HL-60 (cell line): ENCODE measurements at regions not wholly inside any gene's neighbourhood (a gene's known extent, or its start where the extent isn't known, plus 50 kb on each side); places are given as distances from the start of the nearest gene placed in this dataset.

Source experiments
- DNase-seq, 2 experiments: peaks; one replicate each; pipeline ENCODE4 v3.0.0-alpha.2; 2010 to 2020; ENCODE audit warnings: low read depth in 1 of 2, low spot score in 1 of 2
- H3K27ac ChIP-seq: fragments of 250-450 bp; sonication (Bioruptor Pico); replicated peaks from 2 replicates; pipeline ENCODE4 v1.5.1; 2020; ENCODE audit warnings: mild to moderate bottlenecking, moderate library complexity
- H3K27me3 ChIP-seq: fragments of 250-450 bp; sonication (Bioruptor Pico); 2 replicates; pipeline ENCODE4 v1.5.1; 2021; ENCODE audit warnings: mild to moderate bottlenecking, moderate library complexity; ENCODE audit not compliant: insufficient read depth, poor library complexity, severe bottlenecking
- H3K4me3 ChIP-seq: replicated peaks from 2 replicates; pipeline ENCODE4 v1.5.1; 2011; ENCODE audit warnings: mild to moderate bottlenecking, control low read depth, low read length; ENCODE audit not compliant: insufficient read depth
- GABPA ChIP-seq: IDR thresholded peaks from 2 replicates; pipeline ENCODE4 v1.6.1; 2012; ENCODE audit warnings: low read depth
- POLR2AphosphoS5 ChIP-seq: IDR thresholded peaks from 2 replicates; pipeline ENCODE4 v1.6.1; 2012; ENCODE audit warnings: low read depth
- SPI1 ChIP-seq: IDR thresholded peaks from 2 replicates; pipeline ENCODE4 v1.6.1; 2012; ENCODE audit warnings: low read depth, mild to moderate bottlenecking, borderline replicate concordance
- TF ChIP-seq, protein P1 (sequence below): IDR thresholded peaks from one replicate; pipeline ENCODE4 v1.5.1; 2011; ENCODE audit warnings: low read length, control low read depth, inconsistent platforms; ENCODE audit not compliant: insufficient read depth
- TF ChIP-seq, protein P2 (sequence below): IDR thresholded peaks from 2 replicates; pipeline ENCODE4 v1.6.1; 2012; ENCODE audit warnings: low read depth; ENCODE audit not compliant: insufficient replicate concordance

DNA sequence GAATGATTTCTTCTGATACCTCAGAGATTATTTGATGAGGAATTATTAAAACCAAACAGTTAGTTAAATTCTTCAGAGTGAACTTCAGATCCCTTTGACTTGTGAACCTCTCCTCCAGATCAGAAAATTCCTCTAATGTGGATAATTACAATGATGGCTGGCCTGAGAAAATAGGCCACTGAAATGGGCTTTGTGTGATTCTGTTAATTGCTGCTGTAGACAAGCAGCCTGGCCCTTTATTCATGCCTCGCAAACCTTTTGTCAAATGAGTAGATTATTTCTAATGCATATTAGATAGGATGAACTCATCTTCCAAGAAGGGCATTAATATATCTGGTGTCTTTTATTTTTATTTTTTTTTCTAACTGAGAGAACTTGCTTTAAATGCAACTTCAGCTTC is 855.2 kb downstream of the TLE4 start:
- no peak for DNase-seq
- H3K27ac ChIP-seq: no peak overlapping the region
- no peak overlapping the region for H3K4me3 ChIP-seq
- H3K27me3 ChIP-seq: no peaks in the 10 kb centered on the region
- TF ChIP-seq SPI1 (no peak), GABPA (no peak), POLR2AphosphoS5 (no peak)
- TF ChIP-seq, protein P1, sequence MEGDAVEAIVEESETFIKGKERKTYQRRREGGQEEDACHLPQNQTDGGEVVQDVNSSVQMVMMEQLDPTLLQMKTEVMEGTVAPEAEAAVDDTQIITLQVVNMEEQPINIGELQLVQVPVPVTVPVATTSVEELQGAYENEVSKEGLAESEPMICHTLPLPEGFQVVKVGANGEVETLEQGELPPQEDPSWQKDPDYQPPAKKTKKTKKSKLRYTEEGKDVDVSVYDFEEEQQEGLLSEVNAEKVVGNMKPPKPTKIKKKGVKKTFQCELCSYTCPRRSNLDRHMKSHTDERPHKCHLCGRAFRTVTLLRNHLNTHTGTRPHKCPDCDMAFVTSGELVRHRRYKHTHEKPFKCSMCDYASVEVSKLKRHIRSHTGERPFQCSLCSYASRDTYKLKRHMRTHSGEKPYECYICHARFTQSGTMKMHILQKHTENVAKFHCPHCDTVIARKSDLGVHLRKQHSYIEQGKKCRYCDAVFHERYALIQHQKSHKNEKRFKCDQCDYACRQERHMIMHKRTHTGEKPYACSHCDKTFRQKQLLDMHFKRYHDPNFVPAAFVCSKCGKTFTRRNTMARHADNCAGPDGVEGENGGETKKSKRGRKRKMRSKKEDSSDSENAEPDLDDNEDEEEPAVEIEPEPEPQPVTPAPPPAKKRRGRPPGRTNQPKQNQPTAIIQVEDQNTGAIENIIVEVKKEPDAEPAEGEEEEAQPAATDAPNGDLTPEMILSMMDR: no peak
- TF ChIP-seq, protein P2, sequence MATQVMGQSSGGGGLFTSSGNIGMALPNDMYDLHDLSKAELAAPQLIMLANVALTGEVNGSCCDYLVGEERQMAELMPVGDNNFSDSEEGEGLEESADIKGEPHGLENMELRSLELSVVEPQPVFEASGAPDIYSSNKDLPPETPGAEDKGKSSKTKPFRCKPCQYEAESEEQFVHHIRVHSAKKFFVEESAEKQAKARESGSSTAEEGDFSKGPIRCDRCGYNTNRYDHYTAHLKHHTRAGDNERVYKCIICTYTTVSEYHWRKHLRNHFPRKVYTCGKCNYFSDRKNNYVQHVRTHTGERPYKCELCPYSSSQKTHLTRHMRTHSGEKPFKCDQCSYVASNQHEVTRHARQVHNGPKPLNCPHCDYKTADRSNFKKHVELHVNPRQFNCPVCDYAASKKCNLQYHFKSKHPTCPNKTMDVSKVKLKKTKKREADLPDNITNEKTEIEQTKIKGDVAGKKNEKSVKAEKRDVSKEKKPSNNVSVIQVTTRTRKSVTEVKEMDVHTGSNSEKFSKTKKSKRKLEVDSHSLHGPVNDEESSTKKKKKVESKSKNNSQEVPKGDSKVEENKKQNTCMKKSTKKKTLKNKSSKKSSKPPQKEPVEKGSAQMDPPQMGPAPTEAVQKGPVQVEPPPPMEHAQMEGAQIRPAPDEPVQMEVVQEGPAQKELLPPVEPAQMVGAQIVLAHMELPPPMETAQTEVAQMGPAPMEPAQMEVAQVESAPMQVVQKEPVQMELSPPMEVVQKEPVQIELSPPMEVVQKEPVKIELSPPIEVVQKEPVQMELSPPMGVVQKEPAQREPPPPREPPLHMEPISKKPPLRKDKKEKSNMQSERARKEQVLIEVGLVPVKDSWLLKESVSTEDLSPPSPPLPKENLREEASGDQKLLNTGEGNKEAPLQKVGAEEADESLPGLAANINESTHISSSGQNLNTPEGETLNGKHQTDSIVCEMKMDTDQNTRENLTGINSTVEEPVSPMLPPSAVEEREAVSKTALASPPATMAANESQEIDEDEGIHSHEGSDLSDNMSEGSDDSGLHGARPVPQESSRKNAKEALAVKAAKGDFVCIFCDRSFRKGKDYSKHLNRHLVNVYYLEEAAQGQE: no peak

DNA sequence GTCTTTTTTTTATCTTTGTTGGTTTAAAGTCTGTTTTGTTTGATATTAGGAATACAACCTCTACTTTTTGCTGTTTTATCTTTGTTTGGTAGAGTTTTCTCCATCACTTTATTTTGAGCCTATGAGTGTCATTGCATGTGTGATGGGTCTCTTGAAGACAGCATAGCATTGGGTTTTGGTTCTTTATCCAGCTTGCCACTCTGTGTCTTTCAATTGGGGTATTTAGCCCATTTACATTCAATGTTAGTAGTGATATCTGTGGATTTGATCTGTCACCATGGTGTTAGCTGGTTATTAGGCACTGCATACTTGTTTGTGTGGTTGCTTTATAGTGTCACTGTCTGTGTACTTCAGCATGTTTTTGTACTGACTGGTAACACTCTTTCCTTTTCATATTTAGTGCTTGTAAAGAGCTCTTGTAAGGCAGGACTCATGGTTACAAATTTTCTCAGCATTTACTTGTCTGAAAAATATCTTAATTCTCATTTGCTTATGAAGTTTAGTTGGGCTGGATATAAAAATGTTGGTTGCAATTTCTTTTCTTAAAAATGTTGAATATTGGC is 845.5 kb downstream of the TLE4 start:
- no peak for DNase-seq
- Histone ChIP-seq H3K27me3 (no peaks in the 10 kb centered on the region), H3K4me3 (no peak overlapping the region), H3K27ac (no peak overlapping the region)
- TF ChIP-seq GABPA: no peak
- TF ChIP-seq POLR2AphosphoS5: no peak
- TF ChIP-seq, protein P2: no peak
- TF ChIP-seq, protein P1: no peak
- TF ChIP-seq SPI1: no peak

DNA sequence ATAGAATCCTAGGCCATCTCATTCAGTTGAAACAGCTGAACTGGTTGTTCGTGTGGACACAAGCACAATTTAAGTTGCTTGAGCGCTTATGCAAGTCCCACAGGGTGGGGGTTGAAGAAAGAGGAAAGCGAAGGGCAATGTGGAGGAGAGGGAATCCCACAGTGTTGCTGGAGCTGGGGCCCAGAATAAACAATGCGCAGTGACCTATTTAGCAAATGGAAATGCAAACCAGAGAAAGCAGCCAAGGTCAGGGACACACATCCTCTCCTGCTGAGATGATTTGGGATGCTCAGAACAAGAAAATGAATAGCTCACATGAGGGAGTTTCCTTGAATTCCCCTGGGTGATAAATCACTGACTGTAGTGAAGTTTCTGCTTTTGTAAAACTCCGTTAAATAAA is 838.3 kb downstream of the TLE4 start:
- H3K4me3 ChIP-seq: no peak overlapping the region
- no peak for DNase-seq
- no peak overlapping the region for H3K27ac ChIP-seq
- H3K27me3 ChIP-seq: no peaks in the 10 kb centered on the region
- TF ChIP-seq, protein P1: no peak
- no peak for TF ChIP-seq SPI1

DNA sequence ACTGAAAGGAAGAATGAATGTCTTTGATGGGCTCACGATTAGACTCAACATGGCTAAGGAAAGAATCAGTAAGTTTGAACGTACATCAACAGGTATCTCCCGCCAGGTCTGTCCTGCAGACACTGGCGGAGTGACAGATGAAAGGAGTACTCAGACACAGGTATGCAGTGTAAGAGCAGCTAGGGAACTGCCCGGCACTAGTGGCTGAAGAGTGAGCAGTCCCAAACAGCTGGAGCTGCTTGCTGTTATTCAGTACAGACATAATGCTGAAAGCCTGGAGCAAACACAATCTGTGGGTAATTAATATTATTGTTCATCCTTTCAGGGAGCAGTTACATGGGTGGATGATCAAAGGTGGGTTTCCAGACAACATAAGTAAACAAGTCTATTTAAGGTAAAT is 835.5 kb downstream of the TLE4 start:
- Histone ChIP-seq H3K4me3 (no peak overlapping the region), H3K27me3 (no peaks in the 10 kb centered on the region), H3K27ac (no peak overlapping the region)
- DNase-seq: no peak
- TF ChIP-seq GABPA: no peak
- no peak for TF ChIP-seq POLR2AphosphoS5
- TF ChIP-seq, protein P1: no peak
- TF ChIP-seq, protein P2: no peak
- TF ChIP-seq SPI1: no peak
